MCF 10A (cell line): ENCODE measurements at regions not wholly inside any gene's neighbourhood (a gene's known extent, or its start where the extent isn't known, plus 50 kb on each side); places are given as distances from the start of the nearest gene placed in this dataset.

Source experiments
- BruUV-seq: library from RNA; stranded (reverse); fragments of 400-500 nt; replicated peaks from 2 replicates; lab custom pipeline; 2021; lab: Mats Ljungman, UMichigan
- CTCF ChIA-PET: fragments of 300-600 bp; sonication (Branson Sonifier 250); formaldehyde crosslinking; extraction: SDS; loops from one replicate; lab custom pipeline; 2021; ENCODE audit warnings: antibody characterized with exemption, inconsistent platforms; lab: Yijun Ruan, JAX
- POLR2A ChIA-PET: fragments of 300-600, 350-650 bp; sonication (Branson Sonifier 250); formaldehyde crosslinking; extraction: SDS; loops from one replicate; lab custom pipeline; 2020; ENCODE audit warnings: antibody characterized with exemption, inconsistent platforms; lab: Yijun Ruan, JAX
- DNase-seq: peaks from one replicate; pipeline ENCODE4 v3.0.0-alpha.2; 2018; ENCODE audit not compliant: unreplicated experiment
- H3K27ac Mint-ChIP-seq: one replicate; pipeline ENCODE4 v1.8.0; 2022; ENCODE audit warnings: mild to moderate bottlenecking, low read depth, mixed read lengths; ENCODE audit not compliant: unreplicated experiment
- H3K27me3 Mint-ChIP-seq: one replicate; pipeline ENCODE4 v1.8.0; 2022; ENCODE audit warnings: mixed read lengths; ENCODE audit not compliant: insufficient read depth, unreplicated experiment
- H3K36me3 Mint-ChIP-seq: one replicate; pipeline ENCODE4 v1.8.0; 2022; ENCODE audit warnings: mild to moderate bottlenecking, moderate library complexity, mixed read lengths; ENCODE audit not compliant: insufficient read depth, unreplicated experiment
- H3K4me1 Mint-ChIP-seq: one replicate; pipeline ENCODE4 v1.8.0; 2022; ENCODE audit warnings: mixed read lengths; ENCODE audit not compliant: insufficient read depth, unreplicated experiment
- H3K4me3 Mint-ChIP-seq: one replicate; pipeline ENCODE4 v1.8.0; 2022; ENCODE audit warnings: mild to moderate bottlenecking, moderate library complexity, mixed read lengths; ENCODE audit not compliant: unreplicated experiment
- H3K9me3 Mint-ChIP-seq: one replicate; pipeline ENCODE4 v1.8.0; 2022; ENCODE audit warnings: mixed read lengths; ENCODE audit not compliant: unreplicated experiment
- CTCF ChIP-seq: fragments of 200-600 bp; IDR thresholded peaks from one replicate; pipeline ENCODE4 v1.8.0; 2022; ENCODE audit warnings: antibody characterized with exemption, mild to moderate bottlenecking; ENCODE audit not compliant: unreplicated experiment
- intact Hi-C: fragments of 100-400 bp; cut with micrococcal nuclease; formaldehyde crosslinking; loops from 2 replicates; pipeline ENCODE4 v1.14.1; 2022

DNA sequence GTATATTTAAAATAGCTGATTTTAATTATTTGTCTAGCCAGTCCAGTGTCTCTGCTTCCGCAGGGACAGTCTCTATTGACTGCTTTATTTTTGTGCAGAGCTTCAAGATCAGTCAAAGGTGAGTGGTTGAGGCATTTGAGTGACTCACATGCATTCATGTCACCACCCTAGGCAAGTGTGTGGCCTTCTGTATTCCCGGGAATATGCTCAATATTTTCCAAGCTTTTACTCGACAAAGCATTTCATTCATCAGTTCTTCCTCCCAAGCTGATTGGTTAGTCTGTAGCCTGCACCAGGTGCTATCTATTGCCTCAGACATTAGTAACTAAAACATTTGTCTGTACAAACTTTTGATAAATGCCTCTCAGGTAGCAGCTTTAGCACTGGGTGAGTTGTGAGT lies 471.5 kb upstream of the NRG3 start:
- H3K4me3 Mint-ChIP-seq: no peak overlapping the region
- H3K9me3 Mint-ChIP-seq: no peaks in the 10 kb centered on the region
- CTCF ChIA-PET: interaction anchor here (0.7 to 0.8 kb wide), 2 partner anchors 11 to 390 kb away, joined by 3 read pairs; no protein-coding TSS in a partner anchor
- H3K36me3 Mint-ChIP-seq: no peaks in the 10 kb centered on the region
- POLR2A ChIA-PET: no interaction called here
- H3K27me3 Mint-ChIP-seq: no peaks in the 10 kb centered on the region
- intact Hi-C loops: no loop called here
- H3K4me1 Mint-ChIP-seq: no peaks in the 10 kb centered on the region
- BruUV-seq: no TSS peak
- TF ChIP-seq CTCF: no peak
- no peak for DNase-seq
- H3K27ac Mint-ChIP-seq: no peak overlapping the region

- intact Hi-C loops: no loop called here
- no peak overlapping the region for H3K4me3 Mint-ChIP-seq
- no TSS peak for BruUV-seq
- H3K36me3 Mint-ChIP-seq: no peaks in the 10 kb centered on the region
- no peaks in the 10 kb centered on the region for H3K9me3 Mint-ChIP-seq
- H3K27me3 Mint-ChIP-seq: no peaks in the 10 kb centered on the region
- H3K27ac Mint-ChIP-seq: no peak overlapping the region
- no peak for DNase-seq
- no peaks in the 10 kb centered on the region for H3K4me1 Mint-ChIP-seq
- no peak for TF ChIP-seq CTCF
- CTCF ChIA-PET: interaction anchor here (0.6 kb wide), 1 partner anchor 30 kb away, joined by 3 read pairs; no protein-coding TSS in a partner anchor
- POLR2A ChIA-PET: no interaction called here
Measured at GRCh38 chr10:81405399-81405798, 469.6 kb upstream of the NRG3 start.

DNA sequence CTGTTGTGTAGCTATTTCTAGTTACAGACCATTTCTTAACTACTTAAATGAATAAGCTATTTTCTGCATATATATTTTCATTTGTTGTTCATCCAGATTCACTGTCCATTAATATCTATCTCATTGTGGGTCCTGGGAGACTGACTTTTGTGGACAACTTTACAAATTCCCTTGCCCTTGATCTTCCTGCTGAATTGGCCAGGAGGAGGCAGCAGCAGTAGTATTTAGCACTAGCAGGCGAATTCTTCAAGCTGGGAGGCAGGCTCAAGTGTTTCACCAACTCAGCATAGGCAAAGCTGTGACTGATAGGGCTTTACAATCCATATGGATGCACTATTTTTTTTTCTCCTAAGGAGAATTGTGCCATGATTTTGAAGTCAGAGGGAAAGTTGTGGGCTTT lies 461.0 kb upstream of the NRG3 start:
- POLR2A ChIA-PET: no interaction called here
- no TSS peak for BruUV-seq
- Mint-ChIP-seq H3K9me3 (peaks cover 7% of the 10 kb centered on the region), H3K36me3 (no peaks in the 10 kb centered on the region), H3K4me3 (no peak overlapping the region), H3K27ac (no peak overlapping the region), H3K4me1 (no peaks in the 10 kb centered on the region), H3K27me3 (peaks cover 12% of the 10 kb centered on the region)
- TF ChIP-seq CTCF: peak; percentile 27
- CTCF ChIA-PET: interaction anchor here (0.6 to 2.1 kb wide), 5 partner anchors 11 to 493 kb away, joined by 3 to 10 read pairs (median 5); no protein-coding TSS in a partner anchor
- intact Hi-C loops: loop anchor here (1.0 kb wide), 1 partner anchor 406 kb away; no protein-coding TSS in a partner anchor
- DNase-seq: peak; percentile 35

DNA sequence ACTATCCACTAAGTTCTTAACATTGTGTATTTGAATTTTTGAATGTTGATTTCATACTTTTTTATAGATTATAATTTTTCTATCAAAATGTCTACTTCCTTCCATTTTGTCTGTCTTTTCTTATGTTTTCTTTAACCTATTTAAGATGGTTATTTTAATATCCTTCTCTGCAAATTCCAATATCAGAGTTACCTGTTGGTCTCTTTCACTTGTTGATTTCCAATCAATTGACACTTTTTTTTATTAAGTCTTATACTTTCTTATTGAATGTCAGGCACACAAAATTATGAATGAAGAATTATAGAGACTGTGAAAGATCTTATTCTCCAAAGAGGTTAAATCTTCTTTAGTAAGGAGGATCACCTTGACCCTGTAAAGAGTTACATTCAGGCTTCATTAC lies 448.3 kb upstream of the NRG3 start:
- intact Hi-C loops: no loop called here
- BruUV-seq: no TSS peak
- H3K27ac Mint-ChIP-seq: no peak overlapping the region
- no peak overlapping the region for H3K4me3 Mint-ChIP-seq
- POLR2A ChIA-PET: no interaction called here
- TF ChIP-seq CTCF: no peak
- peaks cover 6% of the 10 kb centered on the region for H3K36me3 Mint-ChIP-seq
- peaks cover 11% of the 10 kb centered on the region for H3K9me3 Mint-ChIP-seq
- peaks cover 5% of the 10 kb centered on the region for H3K4me1 Mint-ChIP-seq
- H3K27me3 Mint-ChIP-seq: no peaks in the 10 kb centered on the region
- CTCF ChIA-PET: no interaction called here
- DNase-seq: no peak
